OCI-LY1 (cell line): ENCODE measurements at regions not wholly inside any gene's neighbourhood (a gene's known extent, or its start where the extent isn't known, plus 50 kb on each side); places are given as distances from the start of the nearest gene placed in this dataset.

Experiments
- EZH2 ChIP-seq: fragments of 200-600 bp; sonication (generic), shearing (Covaris generic); IDR thresholded peaks from 2 replicates; pipeline ENCODE4 v1.8.0; 2017; ENCODE audit warnings: borderline replicate concordance, mixed run types, mild to moderate bottlenecking, antibody characterized with exemption, low read length, moderate library complexity, mixed read lengths
- TF ChIP-seq, protein P1 (sequence below): fragments of 200-600 bp; sonication (generic), shearing (Covaris generic); IDR thresholded peaks from 2 replicates; pipeline ENCODE4 v1.5.1; 2017; ENCODE audit warnings: mild to moderate bottlenecking, antibody characterized with exemption, low read length, moderate library complexity, mixed read lengths

DNA sequence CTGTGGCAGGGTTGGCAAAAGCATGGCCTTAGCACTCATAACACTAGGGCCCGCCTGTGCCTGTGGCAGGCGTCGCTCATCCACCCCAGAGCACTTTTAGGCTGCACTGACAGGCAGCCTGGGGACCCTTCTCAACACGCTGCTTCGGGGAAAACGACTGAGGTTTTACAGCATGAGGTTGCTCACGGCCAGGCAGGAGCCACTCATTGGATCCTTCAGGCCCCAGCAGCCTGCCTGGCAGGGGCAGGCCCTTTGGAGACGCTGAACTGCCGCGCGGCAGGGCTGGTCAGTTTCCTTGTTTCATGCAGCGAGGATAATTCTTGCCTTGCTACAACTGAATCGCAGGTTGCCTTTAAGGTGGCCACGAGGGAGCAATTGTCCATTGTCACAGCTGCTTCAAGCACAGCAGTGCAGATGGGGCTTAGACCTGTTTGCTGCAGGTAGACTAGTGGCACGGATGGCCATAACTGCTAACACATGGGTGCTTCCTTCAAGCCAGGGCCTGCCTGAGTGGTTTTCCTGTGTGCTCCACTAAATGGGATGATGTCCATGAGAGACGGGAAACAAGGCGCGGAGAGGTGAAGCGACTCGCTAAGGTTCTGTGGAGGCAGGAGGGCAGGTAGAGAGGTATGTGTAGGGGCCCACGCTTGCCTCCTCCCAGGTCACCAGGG, 49.9 kb upstream of the HS6ST1 start:
- TF ChIP-seq, protein P1, sequence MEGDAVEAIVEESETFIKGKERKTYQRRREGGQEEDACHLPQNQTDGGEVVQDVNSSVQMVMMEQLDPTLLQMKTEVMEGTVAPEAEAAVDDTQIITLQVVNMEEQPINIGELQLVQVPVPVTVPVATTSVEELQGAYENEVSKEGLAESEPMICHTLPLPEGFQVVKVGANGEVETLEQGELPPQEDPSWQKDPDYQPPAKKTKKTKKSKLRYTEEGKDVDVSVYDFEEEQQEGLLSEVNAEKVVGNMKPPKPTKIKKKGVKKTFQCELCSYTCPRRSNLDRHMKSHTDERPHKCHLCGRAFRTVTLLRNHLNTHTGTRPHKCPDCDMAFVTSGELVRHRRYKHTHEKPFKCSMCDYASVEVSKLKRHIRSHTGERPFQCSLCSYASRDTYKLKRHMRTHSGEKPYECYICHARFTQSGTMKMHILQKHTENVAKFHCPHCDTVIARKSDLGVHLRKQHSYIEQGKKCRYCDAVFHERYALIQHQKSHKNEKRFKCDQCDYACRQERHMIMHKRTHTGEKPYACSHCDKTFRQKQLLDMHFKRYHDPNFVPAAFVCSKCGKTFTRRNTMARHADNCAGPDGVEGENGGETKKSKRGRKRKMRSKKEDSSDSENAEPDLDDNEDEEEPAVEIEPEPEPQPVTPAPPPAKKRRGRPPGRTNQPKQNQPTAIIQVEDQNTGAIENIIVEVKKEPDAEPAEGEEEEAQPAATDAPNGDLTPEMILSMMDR, result no peak
- no peak for TF ChIP-seq EZH2
